WTC11 (cell line): ENCODE measurements at regions not wholly inside any gene's neighbourhood (a gene's known extent, or its start where the extent isn't known, plus 50 kb on each side); places are given as distances from the start of the nearest gene placed in this dataset.

Experiments
- ATAC-seq: fragments of 200-7000 bp; cut with Tn5 transposase; 2 replicates; pipeline ENCODE4 v1.10.0; 2021; ENCODE audit warnings: mild to moderate bottlenecking, moderate library complexity
- CTCF ChIA-PET: fragments of 300-600 bp; sonication (Branson Sonifier 250); formaldehyde crosslinking; loops from one replicate; lab custom pipeline; 2021; ENCODE audit warnings: antibody characterized with exemption; lab: Charles Lee
- POLR2A ChIA-PET: fragments of 350-600 bp; sonication (Branson Sonifier 250); formaldehyde crosslinking; loops from one replicate; lab custom pipeline; 2021; ENCODE audit warnings: antibody characterized with exemption; lab: Charles Lee
- DNase-seq: peaks from one replicate; pipeline ENCODE4 v3.0.0; 2021; ENCODE audit warnings: low spot score
- H3K27ac Mint-ChIP-seq: 2 replicates; pipeline ENCODE4 v1.8.0; 2021; ENCODE audit warnings: mixed read lengths
- H3K27me3 Mint-ChIP-seq: 2 replicates; pipeline ENCODE4 v1.8.0; 2021; ENCODE audit warnings: low read depth, mild to moderate bottlenecking, moderate library complexity, mixed read lengths
- H3K36me3 Mint-ChIP-seq: 2 replicates; pipeline ENCODE4 v1.8.0; 2021; ENCODE audit warnings: mixed read lengths
- H3K4me1 Mint-ChIP-seq: 2 replicates; pipeline ENCODE4 v1.8.0; 2022; ENCODE audit warnings: mixed read lengths
- H3K4me3 Mint-ChIP-seq: 2 replicates; pipeline ENCODE4 v1.8.0; 2021; ENCODE audit warnings: mild to moderate bottlenecking, moderate library complexity, mixed read lengths
- H3K9me3 Mint-ChIP-seq: 2 replicates; pipeline ENCODE4 v1.8.0; 2021; ENCODE audit warnings: mixed read lengths
- AFF4 ChIP-seq: sonication (generic); formaldehyde crosslinking; IDR thresholded peaks from 2 replicates; pipeline ENCODE4 v1.8.1; 2023; ENCODE audit warnings: mild to moderate bottlenecking, missing genetic modification reagents, borderline replicate concordance
- AR ChIP-seq: fragments of 250-450 bp; sonication (Bioruptor Pico); IDR thresholded peaks from 2 replicates; pipeline ENCODE4 v1.9.0; 2021; ENCODE audit warnings: mild to moderate bottlenecking
- CREB1 ChIP-seq: sonication (generic); formaldehyde crosslinking; IDR thresholded peaks from 2 replicates; pipeline ENCODE4 v1.8.0; 2023; ENCODE audit warnings: mild to moderate bottlenecking, missing genetic modification reagents
- E2F1 ChIP-seq: sonication (generic); formaldehyde crosslinking; IDR thresholded peaks from 2 replicates; pipeline ENCODE4 v1.8.0; 2022; ENCODE audit warnings: mild to moderate bottlenecking, missing genetic modification reagents
- E2F4 ChIP-seq: sonication (generic); formaldehyde crosslinking; IDR thresholded peaks from 2 replicates; pipeline ENCODE4 v1.8.1; 2022; ENCODE audit warnings: low read depth, mild to moderate bottlenecking, moderate library complexity, missing genetic modification reagents, borderline replicate concordance
- FOXJ3 ChIP-seq: sonication (generic); formaldehyde crosslinking; IDR thresholded peaks from 2 replicates; pipeline ENCODE4 v1.9.0; 2021; ENCODE audit warnings: missing genetic modification reagents, mild to moderate bottlenecking, borderline replicate concordance
- GTF2I ChIP-seq: fragments of 250-450 bp; sonication (Bioruptor Pico); conservative IDR thresholded peaks from 2 replicates; pipeline ENCODE4 v1.4.0; 2021; ENCODE audit warnings: mild to moderate bottlenecking
- HMGXB4 ChIP-seq: sonication (generic); formaldehyde crosslinking; IDR thresholded peaks from 2 replicates; pipeline ENCODE4 v1.8.1; 2023; ENCODE audit warnings: mild to moderate bottlenecking, moderate library complexity, missing genetic modification reagents
- JAZF1 ChIP-seq: fragments of 250-450 bp; sonication (Bioruptor Pico); IDR thresholded peaks from 2 replicates; pipeline ENCODE4 v1.9.0; 2021; ENCODE audit warnings: moderate library complexity, mild to moderate bottlenecking, inconsistent platforms
- MAX ChIP-seq: sonication (generic); formaldehyde crosslinking; IDR thresholded peaks from 2 replicates; pipeline ENCODE4 v1.8.0; 2022; ENCODE audit warnings: mild to moderate bottlenecking, missing genetic modification reagents
- MLX ChIP-seq: sonication (generic); formaldehyde crosslinking; IDR thresholded peaks from 2 replicates; pipeline ENCODE4 v1.8.1; 2023; ENCODE audit warnings: mild to moderate bottlenecking, missing genetic modification reagents, moderate library complexity
- MXD4 ChIP-seq: fragments of 250-450 bp; sonication (Bioruptor Pico); IDR thresholded peaks from 2 replicates; pipeline ENCODE4 v1.8.0; 2021; ENCODE audit warnings: mild to moderate bottlenecking, moderate library complexity, borderline replicate concordance
- NR1H2 ChIP-seq: sonication (generic); formaldehyde crosslinking; IDR thresholded peaks from 2 replicates; pipeline ENCODE4 v1.9.0; 2021; ENCODE audit warnings: mild to moderate bottlenecking, moderate library complexity, missing genetic modification reagents
- SMAD4 ChIP-seq: sonication (generic); formaldehyde crosslinking; IDR thresholded peaks from 2 replicates; pipeline ENCODE4 v1.8.0; 2022; ENCODE audit warnings: mild to moderate bottlenecking, missing genetic modification reagents
- ZNF121 ChIP-seq: sonication (generic); formaldehyde crosslinking; IDR thresholded peaks from 2 replicates; pipeline ENCODE4 v1.8.0; 2023; ENCODE audit warnings: missing genetic modification reagents
- ZNF219 ChIP-seq: sonication (generic); formaldehyde crosslinking; IDR thresholded peaks from 2 replicates; pipeline ENCODE4 v1.8.0; 2023; ENCODE audit warnings: missing genetic modification reagents, mild to moderate bottlenecking, borderline replicate concordance
- ZNF263 ChIP-seq: sonication (generic); formaldehyde crosslinking; IDR thresholded peaks from 2 replicates; pipeline ENCODE4 v1.8.1; 2022; ENCODE audit warnings: low read depth, mild to moderate bottlenecking, moderate library complexity, missing genetic modification reagents
- ZNF532 ChIP-seq: fragments of 250-450 bp; sonication (Bioruptor Pico); IDR thresholded peaks from 2 replicates; pipeline ENCODE4 v1.9.0; 2021; ENCODE audit warnings: mild to moderate bottlenecking, borderline replicate concordance
- ZSCAN18 ChIP-seq: fragments of 250-450 bp; sonication (Bioruptor Pico); IDR thresholded peaks from 2 replicates; pipeline ENCODE4 v2.1.2; 2022; ENCODE audit warnings: mild to moderate bottlenecking, moderate library complexity

- TF ChIP-seq ZNF263 (CRISPR knock-in tag), result no peak
- no peak for TF ChIP-seq AR
- TF ChIP-seq ZNF532 (CRISPR knock-in tag), result no peak
- no peak for TF ChIP-seq CREB1 (CRISPR knock-in tag)
- TF ChIP-seq AFF4 (CRISPR knock-in tag), result no peak
- TF ChIP-seq MXD4 (CRISPR knock-in tag), result no peak
- no peak for TF ChIP-seq SMAD4
- no peak for TF ChIP-seq ZNF121
- TF ChIP-seq JAZF1, result no peak
- no peak for TF ChIP-seq E2F4
- no peak for TF ChIP-seq MAX
Observed at GRCh38 chr16:64133366-64133765, 988.5 kb downstream of the CDH11 start (continued).

GRCh38 chr16:64132759-64133361, 989.0 kb downstream of the CDH11 start:
- Mint-ChIP-seq H3K27me3 (no peaks in the 10 kb centered on the region), H3K9me3 (peaks cover 6% of the 10 kb centered on the region), H3K36me3 (no peaks in the 10 kb centered on the region), H3K27ac (no peak overlapping the region), H3K4me1 (peaks cover 4% of the 10 kb centered on the region; the same call in 1 of the 2 replicates), H3K4me3 (no peak overlapping the region)
- ATAC-seq, result no peak
- DNase-seq, result no peak
- CTCF ChIA-PET, result no interaction called here
- POLR2A ChIA-PET, result no interaction called here
- TF ChIP-seq HMGXB4 (CRISPR knock-in tag) (no peak), ZNF219 (CRISPR knock-in tag) (no peak), GTF2I (CRISPR knock-in tag) (no peak), FOXJ3 (no peak), MLX (CRISPR knock-in tag) (no peak), ZSCAN18 (no peak), E2F1 (CRISPR knock-in tag) (no peak), NR1H2 (CRISPR knock-in tag) (no peak)
